ENCODE measurements at regions not wholly inside any gene's neighbourhood (a gene's known extent, or its start where the extent isn't known, plus 50 kb on each side); places are given as distances from the start of the nearest gene placed in this dataset.
A peak's percentile ranks its signal among the peaks of the same experiment; 100 is the strongest.

- H3K4me3 ChIP-seq (replicated peaks in 1 of 3; ENCODE audit: low read depth in 2 of 3, low read length in 3 of 3) = no peak overlapping the region
- H4K20me1 ChIP-seq (ENCODE audit: insufficient read depth, low read length) = no peaks in the 10 kb centered on the region
- H3K27me3 ChIP-seq (ENCODE audit: control insufficient read depth in 2 of 2, insufficient read depth in 2 of 2, low read length in 2 of 2) = no peaks in the 10 kb centered on the region
- no peaks in the 10 kb centered on the region for H3K36me3 ChIP-seq (replicated peaks in 1 of 2; ENCODE audit: control insufficient read depth in 1 of 2, insufficient read depth in 2 of 2, low read length in 2 of 2)
- no peak overlapping the region for H3K4me3 Mint-ChIP-seq
- TF ChIP-seq CTCF (IDR thresholded peaks at IDR 0.05) = no peak
- no peaks in the 10 kb centered on the region for H3K4me1 Mint-ChIP-seq
- DNase-seq = no peak
- no peaks in the 10 kb centered on the region for H3K9me3 ChIP-seq (replicated peaks in 1 of 2; ENCODE audit: control insufficient read depth in 1 of 2, insufficient read depth in 1 of 2, low read length in 2 of 2)
- H3K27ac ChIP-seq (ENCODE audit: low read depth in 1 of 2, low read length in 2 of 2) = no peak overlapping the region
- intact Hi-C loops (cut with micrococcal nuclease) = no loop called here
- H3K4me1 ChIP-seq (ENCODE audit: control insufficient read depth in 1 of 2, insufficient read depth in 2 of 2, low read length in 2 of 2) = no peaks in the 10 kb centered on the region
- H3K9me3 Mint-ChIP-seq = peaks cover 0 to 4% (median 0%) of the 10 kb centered on the region in 7 donors
- no peak overlapping the region for H2AFZ ChIP-seq (ENCODE audit: insufficient read depth, low read depth, low read length, poor library complexity, severe bottlenecking)
- no peak overlapping the region for H3K4me2 ChIP-seq (replicated peaks; ENCODE audit: extremely low read depth, low read length, poor library complexity, severe bottlenecking)
- no peaks in the 10 kb centered on the region for H3K36me3 Mint-ChIP-seq
- 100% methylated on average over 1 of the region's 4 CpGs for WGBS (ENCODE audit: insufficient coverage)
- H3K27me3 Mint-ChIP-seq (ENCODE audit: low read depth in 3 of 3) = peaks cover 0 to 1% (median 0%) of the 10 kb centered on the region in 3 donors
- H3K79me2 ChIP-seq (ENCODE audit: insufficient read depth, low read length) = no peaks in the 10 kb centered on the region
- no peak overlapping the region for H3K9ac ChIP-seq (ENCODE audit: insufficient read depth, low read length, poor library complexity, severe bottlenecking)
- no peak overlapping the region for H3K27ac Mint-ChIP-seq
Measured at GRCh38 chr14:37865719-37866549, 270.5 kb downstream of the TTC6 start.

GRCh38 chr14:37869633-37870032 is 274.2 kb downstream of the TTC6 start:
- Histone ChIP-seq H3K4me3 (replicated peaks in 1 of 3; ENCODE audit: low read depth in 2 of 3, low read length in 3 of 3) (no peak overlapping the region), H4K20me1 (ENCODE audit: insufficient read depth, low read length) (no peaks in the 10 kb centered on the region), H3K4me2 (replicated peaks; ENCODE audit: extremely low read depth, low read length, poor library complexity, severe bottlenecking) (no peak overlapping the region), H3K79me2 (ENCODE audit: insufficient read depth, low read length) (no peaks in the 10 kb centered on the region), H3K9me3 (replicated peaks in 1 of 2; ENCODE audit: control insufficient read depth in 1 of 2, insufficient read depth in 1 of 2, low read length in 2 of 2) (no peaks in the 10 kb centered on the region), H2AFZ (ENCODE audit: insufficient read depth, low read depth, low read length, poor library complexity, severe bottlenecking) (no peak overlapping the region), H3K27me3 (ENCODE audit: control insufficient read depth in 2 of 2, insufficient read depth in 2 of 2, low read length in 2 of 2) (no peaks in the 10 kb centered on the region), H3K36me3 (replicated peaks in 1 of 2; ENCODE audit: control insufficient read depth in 1 of 2, insufficient read depth in 2 of 2, low read length in 2 of 2) (no peaks in the 10 kb centered on the region), H3K9ac (ENCODE audit: insufficient read depth, low read length, poor library complexity, severe bottlenecking) (no peak overlapping the region), H3K27ac (ENCODE audit: low read depth in 1 of 2, low read length in 2 of 2) (no peak overlapping the region), H3K4me1 (ENCODE audit: control insufficient read depth in 1 of 2, insufficient read depth in 2 of 2, low read length in 2 of 2) (no peaks in the 10 kb centered on the region)
- Mint-ChIP-seq H3K4me3 (no peak overlapping the region), H3K36me3 (no peaks in the 10 kb centered on the region), H3K27me3 (ENCODE audit: low read depth in 3 of 3) (peaks cover 0 to 4% (median 2%) of the 10 kb centered on the region in 3 donors), H3K27ac (peak overlapping the region in 1 of 7 donors; percentile 25), H3K4me1 (peaks cover 2% of the 10 kb centered on the region), H3K9me3 (peaks cover 0 to 3% (median 0%) of the 10 kb centered on the region in 7 donors)
- intact Hi-C loops (cut with micrococcal nuclease) = no loop called here
- WGBS (ENCODE audit: insufficient coverage) = 88% methylated on average over 1 of the region's 2 CpGs
- no peak for TF ChIP-seq CTCF (IDR thresholded peaks at IDR 0.05)
- DNase-seq = no peak

Measured in CD14-positive monocyte (primary cell).